BE2C (cell line): ENCODE measurements at regions not wholly inside any gene's neighbourhood (a gene's known extent, or its start where the extent isn't known, plus 50 kb on each side); places are given as distances from the start of the nearest gene placed in this dataset.

Experiments
- DNase-seq: peaks from one replicate; pipeline ENCODE4 v3.0.0-alpha.2; 2020
- H3K27me3 ChIP-seq: fragments of 250-450 bp; sonication (Bioruptor Pico); 2 replicates; pipeline ENCODE4 v1.5.1; 2020; ENCODE audit warnings: mild to moderate bottlenecking
- H3K36me3 ChIP-seq: fragments of 250-450 bp; sonication (Bioruptor Pico); 2 replicates; pipeline ENCODE4 v1.5.1; 2020; ENCODE audit warnings: mild to moderate bottlenecking
- H3K4me1 ChIP-seq: fragments of 250-450 bp; sonication (Bioruptor Pico); 2 replicates; pipeline ENCODE4 v1.5.1; 2020
- H3K4me3 ChIP-seq: 2 replicates; pipeline ENCODE4 v1.5.1; 2011; ENCODE audit warnings: low read depth, low read length
- H3K9me3 ChIP-seq: fragments of 250-450 bp; sonication (Bioruptor Pico); 2 replicates; pipeline ENCODE4 v1.5.1; 2020
- TF ChIP-seq, protein P1 (sequence below): IDR thresholded peaks from 2 replicates; pipeline ENCODE4 v1.5.1; 2012; ENCODE audit warnings: mild to moderate bottlenecking, low read depth, low read length

DNA sequence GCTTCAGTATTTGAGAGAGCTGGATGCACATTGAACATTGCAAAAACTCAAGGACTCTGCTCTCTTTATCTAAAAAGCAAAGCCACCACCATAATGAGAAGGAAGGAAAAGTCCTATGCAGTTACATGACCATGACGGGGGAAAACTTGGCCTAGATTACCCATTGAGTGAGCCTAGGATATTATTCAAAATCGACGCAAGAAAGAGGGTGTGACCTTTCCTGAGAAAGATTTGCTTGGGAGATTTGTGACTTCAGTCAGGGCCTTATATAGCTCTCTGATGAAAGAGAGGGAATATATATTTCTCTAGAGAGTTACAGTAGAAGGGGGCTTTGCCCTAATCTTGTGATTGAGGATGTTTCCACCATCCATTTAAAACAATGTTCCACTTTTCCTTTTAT, 153.0 kb upstream of the DPYD start:
- Histone ChIP-seq H3K9me3 (no peaks in the 10 kb centered on the region), H3K4me1 (peaks cover 5% of the 10 kb centered on the region), H3K27me3 (no peaks in the 10 kb centered on the region), H3K4me3 (no peak overlapping the region), H3K36me3 (no peaks in the 10 kb centered on the region)
- DNase-seq, result no peak
- TF ChIP-seq, protein P1, sequence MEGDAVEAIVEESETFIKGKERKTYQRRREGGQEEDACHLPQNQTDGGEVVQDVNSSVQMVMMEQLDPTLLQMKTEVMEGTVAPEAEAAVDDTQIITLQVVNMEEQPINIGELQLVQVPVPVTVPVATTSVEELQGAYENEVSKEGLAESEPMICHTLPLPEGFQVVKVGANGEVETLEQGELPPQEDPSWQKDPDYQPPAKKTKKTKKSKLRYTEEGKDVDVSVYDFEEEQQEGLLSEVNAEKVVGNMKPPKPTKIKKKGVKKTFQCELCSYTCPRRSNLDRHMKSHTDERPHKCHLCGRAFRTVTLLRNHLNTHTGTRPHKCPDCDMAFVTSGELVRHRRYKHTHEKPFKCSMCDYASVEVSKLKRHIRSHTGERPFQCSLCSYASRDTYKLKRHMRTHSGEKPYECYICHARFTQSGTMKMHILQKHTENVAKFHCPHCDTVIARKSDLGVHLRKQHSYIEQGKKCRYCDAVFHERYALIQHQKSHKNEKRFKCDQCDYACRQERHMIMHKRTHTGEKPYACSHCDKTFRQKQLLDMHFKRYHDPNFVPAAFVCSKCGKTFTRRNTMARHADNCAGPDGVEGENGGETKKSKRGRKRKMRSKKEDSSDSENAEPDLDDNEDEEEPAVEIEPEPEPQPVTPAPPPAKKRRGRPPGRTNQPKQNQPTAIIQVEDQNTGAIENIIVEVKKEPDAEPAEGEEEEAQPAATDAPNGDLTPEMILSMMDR, result no peak

DNA sequence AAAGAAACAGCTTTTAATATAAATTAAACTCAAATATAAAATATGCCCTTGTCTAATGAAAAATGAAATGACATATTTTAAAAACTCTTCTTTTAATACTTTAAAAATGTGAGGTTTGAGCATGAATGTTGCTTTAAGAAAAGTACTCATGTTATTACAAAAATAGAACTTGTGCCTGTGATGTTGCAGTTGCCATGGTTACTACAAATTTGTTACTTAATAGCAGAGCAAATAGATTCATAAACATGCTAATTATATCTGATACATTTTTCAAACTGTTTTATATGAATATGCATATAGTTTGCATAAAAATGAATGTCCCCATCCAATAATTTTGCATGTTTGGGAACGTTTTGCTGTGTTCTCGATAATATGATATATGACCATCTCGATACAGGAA, 152.3 kb upstream of the DPYD start:
- Histone ChIP-seq H3K27me3 (no peaks in the 10 kb centered on the region), H3K9me3 (no peaks in the 10 kb centered on the region), H3K4me1 (peaks cover 5% of the 10 kb centered on the region), H3K36me3 (no peaks in the 10 kb centered on the region), H3K4me3 (no peak overlapping the region)
- DNase-seq, result no peak
- TF ChIP-seq, protein P1, result no peak

DNA sequence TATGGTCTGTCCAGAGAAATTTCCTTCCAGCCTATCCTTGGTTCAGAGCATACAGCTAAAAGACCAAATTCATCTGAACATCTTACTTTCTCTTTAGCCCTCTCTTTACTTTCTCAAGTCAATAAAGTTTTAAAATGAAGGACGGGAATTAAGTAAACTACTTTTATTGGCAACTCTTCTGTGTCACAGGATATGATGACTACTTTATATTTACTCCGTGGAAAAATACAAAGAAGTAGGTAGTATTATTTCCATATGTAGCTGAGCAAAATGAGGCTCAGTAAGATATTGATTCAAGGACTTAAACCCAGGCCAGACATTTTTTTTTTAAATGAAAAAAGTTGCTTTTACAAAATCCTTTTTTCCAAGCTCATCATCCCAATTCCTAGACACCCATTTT, 151.2 kb upstream of the DPYD start:
- Histone ChIP-seq H3K9me3 (no peaks in the 10 kb centered on the region), H3K4me3 (no peak overlapping the region), H3K27me3 (no peaks in the 10 kb centered on the region), H3K36me3 (no peaks in the 10 kb centered on the region), H3K4me1 (peaks cover 5% of the 10 kb centered on the region)
- DNase-seq, result no peak
- TF ChIP-seq, protein P1, result no peak

DNA sequence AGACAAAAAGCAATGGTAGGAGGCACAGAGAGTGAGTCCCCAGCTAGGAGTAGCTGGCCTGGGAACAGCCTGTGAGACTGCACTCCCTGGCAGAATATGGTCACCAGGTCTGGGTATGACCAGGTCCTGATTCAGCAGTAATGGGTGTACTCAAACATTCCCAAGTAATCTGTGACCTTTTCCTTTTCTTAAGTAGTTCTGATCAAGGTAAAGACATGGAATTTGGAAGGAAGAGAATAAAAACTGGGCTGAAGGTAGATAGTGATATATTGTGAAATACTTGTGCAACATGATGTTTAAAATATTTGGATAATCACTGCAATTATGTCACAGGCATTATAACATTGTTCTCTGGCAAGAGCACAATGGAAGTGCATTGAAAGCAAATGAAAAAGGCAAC, 147.2 kb upstream of the DPYD start:
- TF ChIP-seq, protein P1, result no peak
- Histone ChIP-seq H3K4me3 (no peak overlapping the region), H3K36me3 (no peaks in the 10 kb centered on the region), H3K27me3 (no peaks in the 10 kb centered on the region), H3K9me3 (no peaks in the 10 kb centered on the region), H3K4me1 (peaks cover 3% of the 10 kb centered on the region; the same call in 1 of the 2 replicates)
- no peak for DNase-seq

DNA sequence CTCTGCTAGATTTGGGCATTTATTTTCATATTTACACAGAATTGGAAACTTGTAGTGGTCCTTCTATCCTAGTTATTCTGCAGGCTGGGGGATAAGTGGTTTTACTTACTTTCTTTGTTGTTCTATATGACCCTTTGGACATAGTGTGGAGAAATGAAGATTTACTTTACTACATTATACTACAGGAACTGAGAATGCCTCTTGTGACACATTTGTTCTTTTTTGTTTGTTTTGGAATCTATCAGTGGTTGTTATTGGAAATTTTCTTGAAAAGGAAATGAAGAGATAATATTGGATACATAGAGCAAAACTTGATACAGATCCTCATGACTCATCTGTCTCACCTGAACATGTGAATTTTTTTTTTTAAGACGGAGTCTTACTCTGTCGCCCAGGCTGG, 146.1 kb upstream of the DPYD start:
- Histone ChIP-seq H3K4me1 (peaks cover 2% of the 10 kb centered on the region; the same call in 1 of the 2 replicates), H3K27me3 (no peaks in the 10 kb centered on the region), H3K4me3 (no peak overlapping the region), H3K36me3 (no peaks in the 10 kb centered on the region), H3K9me3 (no peaks in the 10 kb centered on the region)
- no peak for DNase-seq
- TF ChIP-seq, protein P1, result no peak

DNA sequence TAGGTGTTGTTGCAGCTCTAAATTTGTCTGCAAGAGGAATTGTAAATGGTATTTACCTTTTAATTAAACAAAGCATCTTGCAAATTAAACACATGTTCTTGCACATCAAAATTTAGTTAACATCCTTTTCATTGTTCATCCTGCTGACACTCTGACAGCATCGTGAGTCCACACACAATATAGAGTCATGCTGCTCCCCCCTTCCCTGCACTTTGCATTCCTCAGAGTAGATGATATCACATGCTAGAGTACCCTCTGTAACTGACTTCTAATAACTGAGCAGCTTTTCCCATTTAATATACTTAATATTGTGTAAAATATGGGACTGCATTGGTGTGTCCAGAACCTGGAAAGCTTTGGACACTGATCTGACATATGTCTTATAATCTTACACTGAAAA, 138.8 kb upstream of the DPYD start:
- no peak for DNase-seq
- no peaks in the 10 kb centered on the region for H3K27me3 ChIP-seq
- H3K4me1 ChIP-seq, result peaks cover 9% of the 10 kb centered on the region; the same call in 1 of the 2 replicates
- H3K9me3 ChIP-seq, result no peaks in the 10 kb centered on the region
- H3K4me3 ChIP-seq, result no peak overlapping the region
- no peaks in the 10 kb centered on the region for H3K36me3 ChIP-seq
- TF ChIP-seq, protein P1, result no peak
